HCT116 (cell line): ENCODE measurements at regions not wholly inside any gene's neighbourhood (a gene's known extent, or its start where the extent isn't known, plus 50 kb on each side); places are given as distances from the start of the nearest gene placed in this dataset.

Experiments
- ATAC-seq: fragments of 200-7000 bp; cut with Tn5 transposase; 2 replicates; pipeline ENCODE4 v1.9.1; 2020; ENCODE audit warnings: mild to moderate bottlenecking, moderate library complexity
- BruUV-seq: library from RNA; stranded (reverse); fragments of 400-500 nt; replicated peaks from 2 replicates; lab custom pipeline; 2021; lab: Mats Ljungman, UMichigan
- CTCF ChIA-PET: fragments of 300-600 bp; sonication (Branson Sonifier 250); formaldehyde crosslinking; loops from one replicate; lab custom pipeline; 2021; ENCODE audit warnings: antibody characterized with exemption; lab: Charles Lee
- POLR2A ChIA-PET: fragments of 300-600, 350-600 bp; sonication (Branson Sonifier 250); formaldehyde crosslinking; loops from one replicate; lab custom pipeline; 2021; ENCODE audit warnings: antibody characterized with exemption; lab: Charles Lee
- RAD21 ChIA-PET, 2 experiments: fragments of 300-600 bp; sonication (Branson Sonifier 250); formaldehyde crosslinking; loops; one replicate each; lab custom pipeline; 2023; ENCODE audit warnings: low total read pairs in 2 of 2; ENCODE audit not compliant: uncharacterized antibody in 2 of 2, unreplicated experiment in 2 of 2, low non-redundant PET in 1 of 2; lab: Charles Lee
- DNase-seq: peaks from one replicate; pipeline ENCODE4 v3.0.0-alpha.2; 2010; ENCODE audit warnings: low read depth, low spot score
- H2AFZ ChIP-seq: fragments of 200-600 bp; shearing (Covaris generic), sonication (generic); 2 replicates; pipeline ENCODE4 v1.6.1; 2017; ENCODE audit warnings: low read depth, mixed run types, mixed read lengths, antibody characterized with exemption, low read length; ENCODE audit not compliant: poor library complexity, severe bottlenecking
- H3K27ac ChIP-seq: 2 replicates; pipeline ENCODE4 v1.5.1; 2012; ENCODE audit warnings: low read depth, low read length
- H3K27me3 ChIP-seq: fragments of 200-600 bp; sonication (generic); 2 replicates; pipeline ENCODE4 v1.6.1; 2016; ENCODE audit warnings: mixed run types, low read length, mixed read lengths; ENCODE audit not compliant: insufficient read depth
- H3K36me3 ChIP-seq, 2 experiments: fragments of 200-500 bp in 1 of 2; fragments of 200-600 bp in 1 of 2; sonication (Bioruptor generic) in 1 of 2; sonication (generic) in 1 of 2; 2 replicates each; pipeline versions ENCODE4 v1.5.1 to v1.6.1; 2014 to 2016; ENCODE audit warnings: low read length in 2 of 2, inconsistent platforms in 1 of 2, mixed read lengths in 1 of 2, mixed run types in 1 of 2; ENCODE audit not compliant: insufficient read depth in 2 of 2, control insufficient read depth in 1 of 2
- H3K4me1 ChIP-seq, 2 experiments: fragments of 200-600 bp in 1 of 2; sonication (generic) in 1 of 2; 2 replicates each; pipeline versions ENCODE4 v1.5.1 to v1.6.1; 2012 to 2017; ENCODE audit warnings: low read length in 2 of 2, inconsistent platforms in 1 of 2, mild to moderate bottlenecking in 1 of 2, mixed read lengths in 1 of 2, mixed run types in 1 of 2, moderate library complexity in 1 of 2; ENCODE audit not compliant: insufficient read depth in 2 of 2, control insufficient read depth in 1 of 2
- H3K4me2 ChIP-seq: fragments of 200-600 bp; sonication (generic); 2 replicates; pipeline ENCODE4 v1.6.1; 2017; ENCODE audit warnings: mixed run types, low read length, mixed read lengths
- H3K4me3 ChIP-seq, 2 experiments: fragments of 200-600 bp in 1 of 2; sonication (generic) in 1 of 2; replicated peaks in 1 of 2; 2 replicates each; pipeline ENCODE4 v1.5.1; 2011 to 2016; ENCODE audit warnings: low read length in 2 of 2, control low read depth in 1 of 2, low read depth in 1 of 2, mild to moderate bottlenecking in 1 of 2, mixed read lengths in 1 of 2, mixed run types in 1 of 2
- H3K79me2 ChIP-seq: fragments of 200-600 bp; sonication (generic); 2 replicates; pipeline ENCODE4 v1.6.1; 2017; ENCODE audit warnings: mild to moderate bottlenecking, mixed run types, low read length, moderate library complexity, mixed read lengths; ENCODE audit not compliant: insufficient read depth
- H3K9ac ChIP-seq: fragments of 200-600 bp; sonication (generic); 2 replicates; pipeline ENCODE4 v1.6.1; 2016; ENCODE audit warnings: low read length, mixed read lengths
- H3K9me2 ChIP-seq: fragments of 200-600 bp; sonication (generic), shearing (Covaris generic); 2 replicates; pipeline ENCODE4 v1.6.1; 2017; ENCODE audit warnings: mixed run types, mild to moderate bottlenecking, moderate library complexity; ENCODE audit not compliant: insufficient read depth
- H3K9me3 ChIP-seq, 2 experiments: fragments of 200-500 bp in 1 of 2; fragments of 200-600 bp in 1 of 2; sonication (Bioruptor generic) in 1 of 2; sonication (generic) in 1 of 2; 2 replicates each; pipeline ENCODE4 v1.6.1; 2014 to 2017; ENCODE audit warnings: low read length in 2 of 2, mixed read lengths in 2 of 2, inconsistent platforms in 1 of 2, low read depth in 1 of 2, mild to moderate bottlenecking in 1 of 2, mixed run types in 1 of 2, moderate library complexity in 1 of 2; ENCODE audit not compliant: control insufficient read depth in 1 of 2, insufficient read depth in 1 of 2
- H4K20me1 ChIP-seq: fragments of 200-600 bp; sonication (generic), shearing (Covaris generic); 2 replicates; pipeline ENCODE4 v1.6.1; 2017; ENCODE audit warnings: mixed run types, mild to moderate bottlenecking, moderate library complexity; ENCODE audit not compliant: insufficient read depth
- CBX3 ChIP-seq: IDR thresholded peaks from 2 replicates; pipeline ENCODE4 v1.6.1; 2012; ENCODE audit warnings: low read depth
- EZH2 ChIP-seq: fragments of 200-600 bp; sonication (generic); IDR thresholded peaks from 2 replicates; pipeline ENCODE4 v1.6.1; 2017; ENCODE audit warnings: antibody characterized with exemption, mixed run types
- EZH2phosphoT487 ChIP-seq: fragments of 200-600 bp; IDR thresholded peaks from 2 replicates; pipeline ENCODE4 v1.6.1; 2018; ENCODE audit warnings: antibody characterized with exemption, borderline replicate concordance
- FOSL1 ChIP-seq: IDR thresholded peaks from 2 replicates; pipeline ENCODE4 v1.6.1; 2012; ENCODE audit warnings: low read depth
- JUND ChIP-seq: IDR thresholded peaks from 2 replicates; pipeline ENCODE4 v1.6.1; 2012
- POLR2A ChIP-seq: IDR thresholded peaks from 2 replicates; pipeline ENCODE4 v1.7.0; 2011; ENCODE audit warnings: borderline replicate concordance; ENCODE audit not compliant: insufficient read depth, insufficient read length; ENCODE audit errors: extremely low read depth
- RAD21 ChIP-seq: IDR thresholded peaks from 2 replicates; pipeline ENCODE4 v1.6.1; 2012; ENCODE audit warnings: low read depth, mild to moderate bottlenecking
- SP1 ChIP-seq: IDR thresholded peaks from 2 replicates; pipeline ENCODE4 v1.6.1; 2012; ENCODE audit warnings: low read depth
- ZFX ChIP-seq: fragments of 450-650 bp; IDR thresholded peaks from 2 replicates; pipeline ENCODE4 v1.6.1; 2017
- ZNF274 ChIP-seq: fragments of 200-500 bp; sonication (Bioruptor generic); IDR thresholded peaks from 2 replicates; pipeline ENCODE4 v1.6.1; 2014; ENCODE audit warnings: mild to moderate bottlenecking, low read depth, low read length, inconsistent platforms
- intact Hi-C: fragments of 100-400 bp; cut with micrococcal nuclease; formaldehyde crosslinking; loops from 2 replicates; pipeline ENCODE4 v1.10.0; 2022
- TF ChIP-seq, protein P1 (sequence below): IDR thresholded peaks from 2 replicates; pipeline ENCODE4 v1.6.1; 2012
- TF ChIP-seq, protein P2 (sequence below): IDR thresholded peaks from 2 replicates; pipeline ENCODE4 v1.6.1; 2012

DNA sequence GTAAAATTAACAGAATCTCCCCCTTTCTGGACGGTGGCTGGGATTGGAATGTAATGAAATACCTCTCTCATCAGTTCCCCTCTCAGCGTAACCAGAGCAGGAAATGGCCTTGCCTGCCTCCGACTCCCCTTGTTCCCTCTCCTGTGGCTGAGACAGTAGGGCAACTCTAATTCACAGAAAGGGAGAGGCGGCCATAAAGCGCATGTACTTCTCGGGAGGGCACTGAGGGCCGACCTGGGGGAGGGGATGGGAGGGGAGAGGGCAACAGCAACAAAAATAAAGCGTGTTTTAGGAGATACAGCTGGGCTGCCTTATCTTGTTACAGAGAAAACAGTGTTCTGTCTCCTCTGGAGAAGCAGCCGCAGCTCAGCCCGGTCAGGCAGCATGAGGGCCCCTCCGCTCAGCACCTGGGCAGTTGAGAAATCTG, 783.3 kb upstream of the ARRDC4 start:
- no peaks in the 10 kb centered on the region for H3K9me2 ChIP-seq
- no peak overlapping the region for H3K9ac ChIP-seq
- H2AFZ ChIP-seq: no peak overlapping the region
- H3K27ac ChIP-seq: no peak overlapping the region
- peaks cover 3 to 11% of the 10 kb centered on the region in 2 experiments; a peak in 2 of 4 replicates for H3K9me3 ChIP-seq
- ATAC-seq (no peak), DNase-seq (no peak)
- ChIA-PET RAD21 (no interaction called here), POLR2A (no interaction called here), CTCF (no interaction called here)
- BruUV-seq: no TSS peak
- H4K20me1 ChIP-seq: no peaks in the 10 kb centered on the region
- intact Hi-C loops: no loop called here
- H3K4me1 ChIP-seq: no peaks in the 10 kb centered on the region
- no peak overlapping the region for H3K4me3 ChIP-seq
- no peaks in the 10 kb centered on the region for H3K27me3 ChIP-seq
- no peaks in the 10 kb centered on the region for H3K36me3 ChIP-seq
- H3K79me2 ChIP-seq: no peaks in the 10 kb centered on the region
- TF ChIP-seq FOSL1 (no peak), EZH2phosphoT487 (no peak), RAD21 (no peak), POLR2A (no peak), ZNF274 (no peak), JUND (no peak), CBX3 (no peak), EZH2 (no peak), SP1 (no peak)
- TF ChIP-seq, protein P1, sequence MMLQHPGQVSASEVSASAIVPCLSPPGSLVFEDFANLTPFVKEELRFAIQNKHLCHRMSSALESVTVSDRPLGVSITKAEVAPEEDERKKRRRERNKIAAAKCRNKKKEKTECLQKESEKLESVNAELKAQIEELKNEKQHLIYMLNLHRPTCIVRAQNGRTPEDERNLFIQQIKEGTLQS: no peak
- TF ChIP-seq, protein P2, sequence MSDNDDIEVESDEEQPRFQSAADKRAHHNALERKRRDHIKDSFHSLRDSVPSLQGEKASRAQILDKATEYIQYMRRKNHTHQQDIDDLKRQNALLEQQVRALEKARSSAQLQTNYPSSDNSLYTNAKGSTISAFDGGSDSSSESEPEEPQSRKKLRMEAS: no peak
- TF ChIP-seq, all 23 proteins: peak for 0
- no peak overlapping the region for H3K4me2 ChIP-seq

GRCh38 chr15:97182581-97182980, 777.9 kb upstream of the ARRDC4 start:
- Histone ChIP-seq H3K9me2 (no peaks in the 10 kb centered on the region), H3K9me3 (peaks cover 3 to 6% of the 10 kb centered on the region in 2 experiments; a peak in 2 of 4 replicates), H3K79me2 (no peaks in the 10 kb centered on the region), H2AFZ (no peak overlapping the region), H3K36me3 (no peaks in the 10 kb centered on the region), H3K4me3 (no peak overlapping the region), H3K4me2 (no peak overlapping the region), H3K27me3 (no peaks in the 10 kb centered on the region), H4K20me1 (no peaks in the 10 kb centered on the region), H3K4me1 (no peaks in the 10 kb centered on the region), H3K27ac (no peak overlapping the region), H3K9ac (no peak overlapping the region)
- POLR2A ChIA-PET: no interaction called here
- ATAC-seq (no peak), DNase-seq (no peak)
- CTCF ChIA-PET: no interaction called here
- BruUV-seq: no TSS peak
- RAD21 ChIA-PET: no interaction called here
- no peak for TF ChIP-seq ZFX
- TF ChIP-seq EZH2: no peak
- intact Hi-C loops: no loop called here
